LHCN-M2 (cell line): ENCODE measurements at regions not wholly inside any gene's neighbourhood (a gene's known extent, or its start where the extent isn't known, plus 50 kb on each side); places are given as distances from the start of the nearest gene placed in this dataset.
A peak's percentile ranks its signal among the peaks of the same experiment; 100 is the strongest.

Experiments used
- DNase-seq: peaks from one replicate; pipeline ENCODE4 v3.0.0-alpha.2; 2012; ENCODE audit warnings: low read depth

GRCh38 chr12:94750864-94751263 is 100.5 kb upstream of the TMCC3 start:
- DNase-seq, result no peak

- no peak for DNase-seq
Measured at GRCh38 chr12:94749890-94750289, 99.5 kb upstream of the TMCC3 start.

GRCh38 chr12:94749455-94749854 is 99.1 kb upstream of the TMCC3 start:
- DNase-seq, result no peak

- no peak for DNase-seq
Measured at GRCh38 chr12:94748726-94749421, 98.5 kb upstream of the TMCC3 start.

- DNase-seq, result no peak
Measured at GRCh38 chr12:94745562-94745961, 95.2 kb upstream of the TMCC3 start.

- DNase-seq, result no peak
Measured at GRCh38 chr12:94743174-94743573, 92.8 kb upstream of the TMCC3 start.

- DNase-seq, result no peak
Measured at GRCh38 chr12:94740601-94741362, 90.4 kb upstream of the TMCC3 start.

- no peak for DNase-seq
Measured at GRCh38 chr12:94736820-94737219, 86.5 kb upstream of the TMCC3 start.

- DNase-seq, result no peak
Measured at GRCh38 chr12:94736004-94736403, 85.6 kb upstream of the TMCC3 start.

- DNase-seq, result no peak
Measured at GRCh38 chr12:94733727-94734126, 83.4 kb upstream of the TMCC3 start.

- DNase-seq, result no peak
Measured at GRCh38 chr12:94732367-94732990, 82.1 kb upstream of the TMCC3 start.

GRCh38 chr12:94731733-94732360 is 81.5 kb upstream of the TMCC3 start:
- DNase-seq, result no peak

GRCh38 chr12:94730847-94731246 is 80.5 kb upstream of the TMCC3 start:
- no peak for DNase-seq

GRCh38 chr12:94726236-94726835 is 76.0 kb upstream of the TMCC3 start:
- no peak for DNase-seq

GRCh38 chr12:94725375-94726168 is 75.2 kb upstream of the TMCC3 start:
- peak; percentile 36 for DNase-seq

GRCh38 chr12:94722664-94723063 is 72.3 kb upstream of the TMCC3 start:
- DNase-seq, result peak; percentile 30

GRCh38 chr12:94721173-94721572 is 70.8 kb upstream of the TMCC3 start:
- no peak for DNase-seq

- peak; percentile 68 for DNase-seq
Measured at GRCh38 chr12:94718114-94718513, 67.8 kb upstream of the TMCC3 start.

GRCh38 chr12:94717656-94718055 is 67.3 kb upstream of the TMCC3 start:
- DNase-seq, result no peak

- DNase-seq, result no peak
Measured at GRCh38 chr12:94717108-94717507, 66.8 kb upstream of the TMCC3 start.

GRCh38 chr12:94716339-94716738 is 66.0 kb upstream of the TMCC3 start:
- no peak for DNase-seq
